ENCODE measurements at regions not wholly inside any gene's neighbourhood (a gene's known extent, or its start where the extent isn't known, plus 50 kb on each side); places are given as distances from the start of the nearest gene placed in this dataset.
"Not testable (repeated sequence)": the region's sequence is repeated elsewhere in the genome, so short reads cannot be mapped to it uniquely, and the experiment has no call there.

DNA sequence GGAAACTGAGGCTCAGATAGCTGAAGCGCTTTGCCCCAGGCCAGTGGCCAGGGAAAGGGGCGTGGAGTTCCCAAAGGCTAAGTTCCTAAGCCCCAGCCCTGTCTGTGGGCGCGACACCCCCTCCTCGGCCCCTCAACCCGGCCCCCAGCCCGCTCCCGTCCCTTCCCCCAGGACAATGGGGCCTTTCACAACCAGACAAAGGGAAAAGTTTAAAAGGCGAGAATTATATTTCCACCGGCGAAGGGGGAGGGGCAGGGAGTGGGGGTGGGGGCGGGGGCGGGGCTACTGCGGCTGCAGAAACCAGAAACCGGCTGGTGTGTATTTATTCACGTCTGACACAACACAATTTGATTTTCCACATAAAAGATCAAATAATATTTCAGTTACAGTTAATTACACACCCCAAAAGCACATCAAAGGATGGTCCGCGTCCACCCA lies 192.1 kb downstream of the MN1 start:
- DNase-seq (ENCODE audit: low read depth, low spot score) = peak; percentile 45
- TF ChIP-seq, protein P1, sequence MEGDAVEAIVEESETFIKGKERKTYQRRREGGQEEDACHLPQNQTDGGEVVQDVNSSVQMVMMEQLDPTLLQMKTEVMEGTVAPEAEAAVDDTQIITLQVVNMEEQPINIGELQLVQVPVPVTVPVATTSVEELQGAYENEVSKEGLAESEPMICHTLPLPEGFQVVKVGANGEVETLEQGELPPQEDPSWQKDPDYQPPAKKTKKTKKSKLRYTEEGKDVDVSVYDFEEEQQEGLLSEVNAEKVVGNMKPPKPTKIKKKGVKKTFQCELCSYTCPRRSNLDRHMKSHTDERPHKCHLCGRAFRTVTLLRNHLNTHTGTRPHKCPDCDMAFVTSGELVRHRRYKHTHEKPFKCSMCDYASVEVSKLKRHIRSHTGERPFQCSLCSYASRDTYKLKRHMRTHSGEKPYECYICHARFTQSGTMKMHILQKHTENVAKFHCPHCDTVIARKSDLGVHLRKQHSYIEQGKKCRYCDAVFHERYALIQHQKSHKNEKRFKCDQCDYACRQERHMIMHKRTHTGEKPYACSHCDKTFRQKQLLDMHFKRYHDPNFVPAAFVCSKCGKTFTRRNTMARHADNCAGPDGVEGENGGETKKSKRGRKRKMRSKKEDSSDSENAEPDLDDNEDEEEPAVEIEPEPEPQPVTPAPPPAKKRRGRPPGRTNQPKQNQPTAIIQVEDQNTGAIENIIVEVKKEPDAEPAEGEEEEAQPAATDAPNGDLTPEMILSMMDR (conservative IDR thresholded peaks at IDR 0.05) = no peak
- H3K27me3 Mint-ChIP-seq (ENCODE audit: low read depth) = no peaks in the 10 kb centered on the region
- no peaks in the 10 kb centered on the region for H3K36me3 Mint-ChIP-seq (ENCODE audit: low read depth)
- no peak overlapping the region for H3K27ac Mint-ChIP-seq (ENCODE audit: unreplicated experiment)
- no peak overlapping the region for H3K4me3 Mint-ChIP-seq
- H3K9me3 Mint-ChIP-seq = no peaks in the 10 kb centered on the region
- H3K4me1 Mint-ChIP-seq = peaks cover 62% of the 10 kb centered on the region

DNA sequence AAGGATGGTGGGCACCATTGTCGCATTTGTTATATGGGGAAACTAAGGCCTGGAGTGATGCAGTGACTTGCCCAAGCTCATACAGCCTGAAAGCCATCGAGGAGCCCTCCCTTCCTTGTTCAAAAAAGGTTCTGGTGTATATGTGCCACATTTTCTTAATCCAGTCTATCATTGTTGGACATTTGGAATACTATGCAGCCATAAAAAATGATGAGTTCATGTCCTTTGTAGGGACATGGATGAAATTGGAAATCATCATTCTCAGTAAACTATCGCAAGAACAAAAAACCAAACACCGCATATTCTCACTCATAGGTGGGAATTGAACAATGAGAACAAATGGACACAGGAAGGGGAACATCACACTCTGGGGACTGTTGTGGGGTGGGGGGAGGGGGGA lies 191.4 kb downstream of the MN1 start:
- H3K4me3 Mint-ChIP-seq; H3K27ac Mint-ChIP-seq (ENCODE audit: unreplicated experiment); H3K9me3 Mint-ChIP-seq; H3K27me3 Mint-ChIP-seq (ENCODE audit: low read depth); DNase-seq (ENCODE audit: low read depth, low spot score); H3K36me3 Mint-ChIP-seq (ENCODE audit: low read depth): not testable (repeated sequence)
- peaks cover 60% of the 10 kb centered on the region for H3K4me1 Mint-ChIP-seq

DNA sequence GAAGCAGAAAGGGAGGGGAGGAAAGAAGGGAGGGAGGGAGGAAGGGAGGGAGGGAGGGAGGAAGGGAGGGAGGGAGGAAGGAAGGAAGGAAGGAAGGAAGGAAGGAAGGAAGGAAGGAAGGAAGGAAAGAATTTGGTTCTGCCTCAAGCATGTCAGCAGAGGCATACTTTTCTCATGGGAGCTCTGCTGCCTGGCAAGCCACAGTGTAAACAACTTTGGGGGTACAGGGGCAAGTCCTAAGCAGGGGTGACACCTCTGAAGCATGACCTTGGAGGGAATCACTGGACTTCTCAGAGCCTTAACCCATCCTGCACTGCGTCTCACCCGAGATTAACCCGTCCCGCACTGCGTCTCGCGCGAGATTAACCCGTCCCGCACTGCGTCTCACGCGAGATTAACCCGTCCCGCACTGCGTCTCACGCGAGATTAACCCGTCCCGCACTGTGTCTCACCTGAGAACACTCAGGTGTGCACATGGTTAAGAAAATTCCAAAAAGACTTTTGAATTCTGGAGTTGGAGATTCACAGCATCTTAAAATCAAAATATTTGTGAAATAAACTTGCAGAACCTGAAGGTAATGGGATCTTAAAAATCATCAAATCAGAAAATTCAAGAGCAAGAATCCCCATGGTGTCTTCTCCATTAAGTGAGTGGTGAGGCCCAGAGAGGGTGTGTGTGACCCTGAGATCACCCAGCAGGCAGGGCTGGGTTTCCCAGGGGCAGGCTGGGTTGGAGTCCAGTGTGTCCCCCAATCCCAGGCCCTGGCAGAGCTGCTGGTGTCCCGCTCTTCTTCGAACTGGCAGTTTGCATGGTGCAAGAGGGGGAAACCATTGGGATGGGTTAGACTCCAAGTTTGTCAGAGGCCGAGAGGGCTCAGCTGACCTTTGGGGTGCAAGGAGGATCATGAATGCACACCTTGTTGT lies 190.4 kb downstream of the MN1 start:
- TF ChIP-seq, protein P1 (conservative IDR thresholded peaks at IDR 0.05) = no peak
- DNase-seq (ENCODE audit: low read depth, low spot score) = no peak
- Mint-ChIP-seq H3K4me1 (peaks cover 54% of the 10 kb centered on the region), H3K27me3 (ENCODE audit: low read depth) (no peaks in the 10 kb centered on the region), H3K4me3 (no peak overlapping the region), H3K36me3 (ENCODE audit: low read depth) (no peaks in the 10 kb centered on the region), H3K9me3 (no peaks in the 10 kb centered on the region), H3K27ac (ENCODE audit: unreplicated experiment) (no peak overlapping the region)

DNA sequence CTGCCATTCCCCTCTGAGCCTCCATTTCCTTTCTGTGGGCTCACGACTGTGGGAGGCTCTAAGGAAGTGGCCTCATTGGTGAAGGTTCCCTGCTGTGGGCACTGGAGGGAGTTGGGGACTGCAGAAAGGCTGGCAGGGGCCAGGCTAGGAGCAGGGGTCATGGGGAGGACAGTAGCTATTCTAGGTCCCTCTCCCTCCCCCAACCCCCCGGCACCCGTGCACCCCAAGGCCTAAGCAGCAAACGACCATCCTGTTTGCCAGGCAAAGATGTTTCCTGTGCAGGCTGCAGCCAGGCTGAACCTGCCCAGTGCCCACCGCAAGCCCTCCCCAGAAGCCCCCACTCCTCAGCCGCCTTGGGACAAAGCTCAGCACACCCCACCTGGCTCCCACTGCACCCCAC lies 189.4 kb downstream of the MN1 start:
- no peak for DNase-seq (ENCODE audit: low read depth, low spot score)
- H3K27me3 Mint-ChIP-seq (ENCODE audit: low read depth) = no peaks in the 10 kb centered on the region
- H3K4me1 Mint-ChIP-seq = peaks cover 47% of the 10 kb centered on the region
- TF ChIP-seq, protein P1 (conservative IDR thresholded peaks at IDR 0.05) = no peak
- H3K27ac Mint-ChIP-seq (ENCODE audit: unreplicated experiment) = no peak overlapping the region
- no peaks in the 10 kb centered on the region for H3K9me3 Mint-ChIP-seq
- no peaks in the 10 kb centered on the region for H3K36me3 Mint-ChIP-seq (ENCODE audit: low read depth)
- H3K4me3 Mint-ChIP-seq = no peak overlapping the region

DNA sequence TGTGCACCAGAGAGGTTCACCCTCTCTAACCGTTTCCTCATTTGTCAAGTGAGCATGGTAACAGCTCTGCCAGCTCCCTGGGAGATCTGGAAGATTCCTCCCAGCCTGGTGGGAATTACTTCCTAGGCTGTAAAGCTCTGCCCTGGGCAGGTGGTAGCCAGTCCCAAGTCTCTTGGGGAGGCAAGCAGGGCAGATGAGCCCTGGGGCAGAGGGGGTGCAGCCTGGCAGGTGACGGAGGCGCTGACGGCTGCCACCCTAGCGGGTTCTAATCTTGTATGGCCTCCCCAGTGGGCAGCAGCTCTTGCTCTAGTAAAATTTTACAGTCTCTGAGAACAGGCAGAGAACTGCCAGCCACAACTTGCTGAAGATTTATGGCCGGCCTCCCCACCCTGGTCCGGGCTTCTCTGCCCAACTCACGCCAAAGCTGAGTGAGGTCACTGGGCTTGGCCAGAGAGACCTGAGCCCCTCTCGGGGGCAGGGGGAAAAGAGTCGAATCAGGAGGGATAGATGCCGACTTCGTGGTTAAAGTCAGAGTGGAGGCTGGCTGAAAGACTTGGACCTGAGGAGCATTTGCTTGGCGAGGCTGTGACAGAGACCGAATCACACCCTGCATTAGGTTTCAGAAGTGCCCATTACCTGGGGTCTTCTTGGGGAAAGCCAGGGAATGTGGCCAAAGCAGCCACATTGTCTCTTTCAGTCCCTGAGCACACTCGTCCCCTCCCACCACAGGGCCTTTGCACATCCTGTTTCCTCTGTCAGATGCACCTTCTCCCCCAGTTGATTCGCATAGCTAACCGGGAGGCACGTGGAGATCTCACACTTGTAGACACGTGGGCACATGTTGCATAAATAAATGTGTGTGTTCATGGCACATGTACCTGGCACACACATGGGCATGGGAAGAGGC lies 188.2 kb downstream of the MN1 start:
- H3K27me3 Mint-ChIP-seq (ENCODE audit: low read depth) = no peaks in the 10 kb centered on the region
- no peak overlapping the region for H3K4me3 Mint-ChIP-seq
- H3K36me3 Mint-ChIP-seq (ENCODE audit: low read depth) = no peaks in the 10 kb centered on the region
- no peaks in the 10 kb centered on the region for H3K9me3 Mint-ChIP-seq
- H3K4me1 Mint-ChIP-seq = peaks cover 42% of the 10 kb centered on the region
- no peak overlapping the region for H3K27ac Mint-ChIP-seq (ENCODE audit: unreplicated experiment)
- TF ChIP-seq, protein P1 (conservative IDR thresholded peaks at IDR 0.05) = no peak
- no peak for DNase-seq (ENCODE audit: low read depth, low spot score)
